GM18505 (cell line): ENCODE measurements at regions not wholly inside any gene's neighbourhood (a gene's known extent, or its start where the extent isn't known, plus 50 kb on each side); places are given as distances from the start of the nearest gene placed in this dataset.

Experiments used
- ATAC-seq: cut with Tn5 transposase; IDR thresholded peaks from one replicate; pipeline ENCODE4 v1.9.1; 2021; ENCODE audit not compliant: unreplicated experiment
- POLR2A ChIP-seq: IDR thresholded peaks from 4 replicates; pipeline ENCODE4 v1.6.1; 2011; ENCODE audit warnings: borderline replicate concordance; ENCODE audit not compliant: insufficient read depth, insufficient read length; ENCODE audit errors: extremely low read depth

GRCh38 chr11:29734287-29734686, 282.5 kb downstream of the KCNA4 start:
- TF ChIP-seq POLR2A = no peak
- ATAC-seq = no peak

GRCh38 chr11:29713831-29714320, 303.0 kb downstream of the KCNA4 start:
- ATAC-seq = no peak
- TF ChIP-seq POLR2A = no peak

DNA sequence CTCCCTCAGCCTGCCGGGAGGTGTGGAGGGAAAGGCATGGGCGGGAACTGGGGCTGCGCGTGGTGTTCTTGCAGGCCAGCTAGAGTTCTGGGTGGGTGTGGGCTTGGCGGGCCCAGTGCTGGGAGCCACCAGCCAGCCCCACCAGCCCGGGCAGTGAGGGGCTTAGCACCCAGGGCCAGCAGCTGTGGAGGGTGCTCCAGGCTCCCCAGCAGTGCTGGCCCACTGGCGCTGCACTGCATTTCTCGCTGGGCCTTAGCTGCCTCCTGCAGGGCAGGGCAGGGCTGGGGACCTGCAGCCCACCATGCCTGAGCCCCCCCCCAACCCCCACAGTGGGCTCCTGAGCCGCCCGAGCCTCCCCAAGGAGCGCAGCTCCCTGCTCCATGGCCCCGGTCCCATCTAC, 304.2 kb downstream of the KCNA4 start:
- ATAC-seq = no peak
- no peak for TF ChIP-seq POLR2A

GRCh38 chr11:29707924-29708323, 308.9 kb downstream of the KCNA4 start:
- no peak for ATAC-seq
- TF ChIP-seq POLR2A = no peak

DNA sequence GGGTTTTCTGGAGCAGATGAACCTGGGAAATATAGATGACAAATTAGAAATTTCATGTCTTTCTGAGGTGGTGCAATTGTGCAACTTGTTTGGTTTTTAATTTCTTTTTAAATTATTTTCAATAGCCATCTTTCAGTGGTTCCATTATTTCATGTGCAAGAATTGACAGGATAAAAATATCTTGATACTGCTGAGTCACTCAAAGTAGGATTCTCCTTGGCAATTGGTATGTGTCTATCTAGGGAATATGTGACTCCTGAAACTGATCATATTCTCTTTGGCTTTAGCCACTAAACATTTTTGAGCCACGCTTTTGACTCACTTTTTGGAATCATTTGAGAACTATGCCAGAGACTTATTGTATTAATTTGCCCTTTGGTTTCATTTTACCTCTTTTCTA, 331.5 kb downstream of the KCNA4 start:
- TF ChIP-seq POLR2A = no peak
- ATAC-seq = no peak

GRCh38 chr11:29682856-29683255, 334.0 kb downstream of the KCNA4 start:
- no peak for ATAC-seq
- no peak for TF ChIP-seq POLR2A

DNA sequence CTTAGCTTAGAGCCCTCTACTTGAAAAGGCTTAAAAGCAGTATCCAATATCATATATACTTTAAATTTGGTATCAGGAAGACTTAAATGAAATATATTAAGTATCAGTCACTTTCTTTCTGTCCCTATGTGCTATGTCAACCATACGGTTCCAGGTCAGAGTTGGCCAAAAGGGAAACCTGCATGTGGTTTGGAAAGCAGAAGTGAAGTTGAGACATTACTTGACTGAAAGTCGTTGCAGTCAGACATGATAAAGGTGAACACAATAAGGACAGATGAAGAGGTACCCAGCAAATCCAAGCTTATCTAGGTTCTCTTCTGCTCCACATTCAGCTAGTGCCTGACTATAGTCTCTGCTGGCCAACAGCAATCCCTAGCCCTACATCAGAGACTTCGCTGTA, 336.8 kb downstream of the KCNA4 start:
- peak; percentile 83 for ATAC-seq
- no peak for TF ChIP-seq POLR2A

DNA sequence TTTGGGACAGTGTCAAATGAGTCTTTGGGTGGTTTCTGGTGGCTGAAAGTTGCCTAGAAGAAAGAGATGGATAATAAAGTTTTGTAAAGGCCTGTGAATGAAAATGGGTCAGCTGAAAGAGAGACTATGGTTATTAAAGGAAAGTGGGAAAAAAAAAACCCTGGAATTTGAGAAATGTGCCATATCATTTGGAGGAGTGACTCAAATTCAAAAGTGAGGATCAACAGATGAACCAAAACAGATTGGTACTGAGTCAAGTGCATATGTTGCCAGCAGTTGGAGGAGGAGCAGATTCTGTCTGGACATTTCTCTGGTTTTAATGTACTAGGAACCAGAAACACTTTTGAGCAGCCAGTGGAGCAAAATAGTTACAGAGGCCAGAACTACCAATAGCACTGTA, 339.8 kb downstream of the KCNA4 start:
- ATAC-seq = no peak
- TF ChIP-seq POLR2A = no peak

- no peak for TF ChIP-seq POLR2A
- no peak for ATAC-seq
Observed at GRCh38 chr11:29669310-29669709, 347.5 kb downstream of the KCNA4 start.

- TF ChIP-seq POLR2A = no peak
- no peak for ATAC-seq
Observed at GRCh38 chr11:29657709-29658108, 359.1 kb downstream of the KCNA4 start.

- ATAC-seq = no peak
- no peak for TF ChIP-seq POLR2A
Observed at GRCh38 chr11:29656597-29656996, 360.2 kb downstream of the KCNA4 start.

- no peak for TF ChIP-seq POLR2A
- no peak for ATAC-seq
Observed at GRCh38 chr11:29645373-29645772, 371.5 kb downstream of the KCNA4 start.

DNA sequence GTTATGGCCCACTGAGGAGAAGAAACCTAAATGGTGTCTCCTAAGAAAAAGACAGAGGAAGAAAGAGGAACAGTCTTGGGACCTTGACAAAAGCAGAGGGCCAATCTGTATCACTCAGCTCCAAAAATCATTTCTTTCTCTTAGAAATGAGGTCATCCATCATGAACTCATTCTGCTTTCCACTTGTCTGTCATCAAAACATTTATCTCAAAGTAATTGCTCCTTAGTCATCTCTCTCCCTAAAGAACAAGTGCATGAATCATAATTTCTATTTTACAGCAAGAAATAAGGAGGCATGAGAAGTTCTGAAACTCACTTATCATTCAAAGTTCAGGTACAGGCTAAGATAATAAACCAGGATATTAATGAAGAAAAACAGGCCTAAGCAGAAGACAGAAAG, 375.6 kb downstream of the KCNA4 start:
- ATAC-seq = no peak
- TF ChIP-seq POLR2A = no peak

GRCh38 chr11:29634744-29635143, 382.1 kb downstream of the KCNA4 start:
- no peak for TF ChIP-seq POLR2A
- no peak for ATAC-seq

GRCh38 chr11:29634244-29634643, 382.6 kb downstream of the KCNA4 start:
- no peak for ATAC-seq

GRCh38 chr11:29629286-29629685, 387.5 kb downstream of the KCNA4 start:
- no peak for ATAC-seq

More at GRCh38 chr11:29634244-29634643, 382.6 kb downstream of the KCNA4 start:
- no peak for TF ChIP-seq POLR2A

DNA sequence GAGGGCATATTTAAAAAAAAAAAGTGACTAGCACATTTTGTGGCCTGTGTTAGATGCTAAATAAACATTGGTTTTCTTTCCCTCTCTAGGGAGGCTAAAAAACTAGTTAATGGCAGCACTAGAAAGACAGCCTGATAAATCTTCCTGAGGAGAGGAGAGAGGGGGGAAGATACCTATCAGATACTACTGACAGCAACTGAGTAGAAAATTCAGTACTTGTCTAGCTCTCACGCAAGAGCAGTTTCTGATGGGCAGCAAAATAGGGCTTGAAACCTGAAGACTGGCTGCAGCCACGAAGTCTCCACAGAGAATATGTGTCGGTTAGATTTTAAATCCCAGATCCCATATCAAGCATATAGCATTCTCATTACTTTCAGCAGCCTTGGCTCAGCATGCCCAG, 388.2 kb downstream of the KCNA4 start:
- no peak for TF ChIP-seq POLR2A
- ATAC-seq = no peak

More at GRCh38 chr11:29629286-29629685, 387.5 kb downstream of the KCNA4 start:
- TF ChIP-seq POLR2A = no peak
